CD14-positive monocyte (primary cell): ENCODE measurements at regions not wholly inside any gene's neighbourhood (a gene's known extent, or its start where the extent isn't known, plus 50 kb on each side); places are given as distances from the start of the nearest gene placed in this dataset.

ENCODE experiments used
- DNase-seq, 3 donors: peaks; one replicate each; pipeline ENCODE4 v3.0.0-alpha.2; 2011 to 2022
- H2AFZ ChIP-seq: 2 replicates; pipeline ENCODE4 v1.6.0; 2012; ENCODE audit warnings: mild to moderate bottlenecking, low read depth, low read length, inconsistent platforms; ENCODE audit not compliant: insufficient read depth, poor library complexity, severe bottlenecking
- H3K27ac ChIP-seq, 2 donors: 1 replicate in 1 of 2; 2 replicates in 1 of 2; pipeline ENCODE4 v1.5.1; 2012 to 2013; ENCODE audit warnings: low read length in 2 of 2, control low read depth in 1 of 2, inconsistent platforms in 1 of 2, low read depth in 1 of 2, mild to moderate bottlenecking in 1 of 2
- H3K27me3 ChIP-seq, 2 donors: one replicate each; pipeline versions ENCODE4 v1.6.0 to v1.6.1; 2011 to 2013; ENCODE audit warnings: low read length in 2 of 2; ENCODE audit not compliant: control insufficient read depth in 2 of 2, insufficient read depth in 2 of 2
- H3K36me3 ChIP-seq, 2 donors: replicated peaks in 1 of 2; 1 replicate in 1 of 2; 2 replicates in 1 of 2; pipeline versions ENCODE4 v1.5.1 to v1.6.1; 2012 to 2013; ENCODE audit warnings: low read length in 2 of 2, control low read depth in 1 of 2, inconsistent platforms in 1 of 2, mild to moderate bottlenecking in 1 of 2; ENCODE audit not compliant: insufficient read depth in 2 of 2, control insufficient read depth in 1 of 2
- H3K4me1 ChIP-seq, 2 donors: 1 replicate in 1 of 2; 2 replicates in 1 of 2; pipeline versions ENCODE4 v1.5.1 to v1.6.1; 2012 to 2013; ENCODE audit warnings: low read length in 2 of 2, control low read depth in 1 of 2, inconsistent platforms in 1 of 2, mild to moderate bottlenecking in 1 of 2, moderate library complexity in 1 of 2; ENCODE audit not compliant: insufficient read depth in 2 of 2, control insufficient read depth in 1 of 2
- H3K4me2 ChIP-seq: replicated peaks from 2 replicates; pipeline ENCODE3; 2012; ENCODE audit warnings: low read length, moderate library complexity, mild to moderate bottlenecking; ENCODE audit not compliant: poor library complexity, severe bottlenecking; ENCODE audit errors: extremely low read depth
- H3K4me3 ChIP-seq, 3 experiments: fragments of 200-600 bp in 1 of 3; sonication (generic) in 1 of 3; replicated peaks in 1 of 3; 1 replicate in 2 of 3; 2 replicates in 1 of 3; pipeline ENCODE4 v1.5.1; 2011 to 2013; ENCODE audit warnings: low read length in 3 of 3, mild to moderate bottlenecking in 3 of 3, control low read depth in 2 of 3, low read depth in 2 of 3, inconsistent platforms in 1 of 3, moderate library complexity in 1 of 3
- H3K79me2 ChIP-seq: 2 replicates; pipeline ENCODE4 v1.6.0; 2012; ENCODE audit warnings: mild to moderate bottlenecking, control low read depth, inconsistent platforms, low read length, moderate library complexity; ENCODE audit not compliant: insufficient read depth
- H3K9ac ChIP-seq: 2 replicates; pipeline ENCODE4 v1.6.0; 2017; ENCODE audit warnings: low read length, mild to moderate bottlenecking; ENCODE audit not compliant: insufficient read depth, poor library complexity, severe bottlenecking
- H3K9me3 ChIP-seq, 2 donors: replicated peaks in 1 of 2; 1 replicate in 1 of 2; 2 replicates in 1 of 2; pipeline versions ENCODE4 v1.5.1 to v1.6.1; 2012 to 2013; ENCODE audit warnings: low read length in 2 of 2, control low read depth in 1 of 2; ENCODE audit not compliant: control insufficient read depth in 1 of 2, insufficient read depth in 1 of 2
- H4K20me1 ChIP-seq: 2 replicates; pipeline ENCODE4 v1.6.0; 2012; ENCODE audit warnings: mild to moderate bottlenecking, low read length, control low read depth, moderate library complexity; ENCODE audit not compliant: insufficient read depth
- H3K27ac Mint-ChIP-seq, 7 donors: one replicate each; pipeline ENCODE4 v1.8.0; 2020; ENCODE audit warnings: mild to moderate bottlenecking in 7 of 7, mixed read lengths in 7 of 7, moderate library complexity in 6 of 7, inconsistent platforms in 2 of 7
- H3K27me3 Mint-ChIP-seq, 3 donors: one replicate each; pipeline ENCODE4 v1.8.0; 2021 to 2022; ENCODE audit warnings: low read depth in 3 of 3, mild to moderate bottlenecking in 3 of 3, mixed read lengths in 3 of 3, moderate library complexity in 3 of 3, inconsistent platforms in 1 of 3
- H3K36me3 Mint-ChIP-seq, 2 donors: one replicate each; pipeline ENCODE4 v1.8.0; 2020; ENCODE audit warnings: mixed read lengths in 2 of 2, inconsistent platforms in 1 of 2, mild to moderate bottlenecking in 1 of 2
- H3K4me1 Mint-ChIP-seq: one replicate; pipeline ENCODE4 v1.8.0; 2020; ENCODE audit warnings: mild to moderate bottlenecking, mixed read lengths
- H3K4me3 Mint-ChIP-seq, 2 donors: one replicate each; pipeline ENCODE4 v1.8.0; 2020; ENCODE audit warnings: mild to moderate bottlenecking in 2 of 2, mixed read lengths in 2 of 2, moderate library complexity in 1 of 2
- H3K9me3 Mint-ChIP-seq, 7 donors: one replicate each; pipeline ENCODE4 v1.8.0; 2020 to 2022; ENCODE audit warnings: mixed read lengths in 7 of 7, mild to moderate bottlenecking in 6 of 7, moderate library complexity in 6 of 7, inconsistent platforms in 2 of 7
- WGBS: methylation state at CpG from one replicate; pipeline ENCODE4 v1.1.5; 2013; ENCODE audit warnings: missing lambda C conversion rate; ENCODE audit not compliant: insufficient coverage; 5-methylcytosine and 5-hydroxymethylcytosine counted together
- intact Hi-C, 2 donors: fragments of 100-400 bp; cut with micrococcal nuclease; formaldehyde crosslinking; loops; one replicate each; pipeline versions ENCODE4 v1.15.0 to v1.15.1; 2023
- TF ChIP-seq, protein P1 (sequence below): fragments of 200-600 bp; IDR thresholded peaks from one replicate; pipeline ENCODE4 v1.8.0; 2022; ENCODE audit warnings: antibody characterized with exemption, mild to moderate bottlenecking

- DNase-seq, result no peak
- no peak overlapping the region for H3K4me3 ChIP-seq
- peaks cover 0 to 1% (median 0%) of the 10 kb centered on the region in 3 donors for H3K27me3 Mint-ChIP-seq
- H3K4me1 Mint-ChIP-seq, result peaks cover 3% of the 10 kb centered on the region
- no peak overlapping the region for H2AFZ ChIP-seq
- H3K27ac Mint-ChIP-seq, result no peak overlapping the region
- no peaks in the 10 kb centered on the region for H3K27me3 ChIP-seq
- H3K4me3 Mint-ChIP-seq, result no peak overlapping the region
- H3K9me3 ChIP-seq, result no peaks in the 10 kb centered on the region
- no peaks in the 10 kb centered on the region for H3K79me2 ChIP-seq
- peaks cover 0 to 3% (median 0%) of the 10 kb centered on the region in 7 donors for H3K9me3 Mint-ChIP-seq
- TF ChIP-seq, protein P1, sequence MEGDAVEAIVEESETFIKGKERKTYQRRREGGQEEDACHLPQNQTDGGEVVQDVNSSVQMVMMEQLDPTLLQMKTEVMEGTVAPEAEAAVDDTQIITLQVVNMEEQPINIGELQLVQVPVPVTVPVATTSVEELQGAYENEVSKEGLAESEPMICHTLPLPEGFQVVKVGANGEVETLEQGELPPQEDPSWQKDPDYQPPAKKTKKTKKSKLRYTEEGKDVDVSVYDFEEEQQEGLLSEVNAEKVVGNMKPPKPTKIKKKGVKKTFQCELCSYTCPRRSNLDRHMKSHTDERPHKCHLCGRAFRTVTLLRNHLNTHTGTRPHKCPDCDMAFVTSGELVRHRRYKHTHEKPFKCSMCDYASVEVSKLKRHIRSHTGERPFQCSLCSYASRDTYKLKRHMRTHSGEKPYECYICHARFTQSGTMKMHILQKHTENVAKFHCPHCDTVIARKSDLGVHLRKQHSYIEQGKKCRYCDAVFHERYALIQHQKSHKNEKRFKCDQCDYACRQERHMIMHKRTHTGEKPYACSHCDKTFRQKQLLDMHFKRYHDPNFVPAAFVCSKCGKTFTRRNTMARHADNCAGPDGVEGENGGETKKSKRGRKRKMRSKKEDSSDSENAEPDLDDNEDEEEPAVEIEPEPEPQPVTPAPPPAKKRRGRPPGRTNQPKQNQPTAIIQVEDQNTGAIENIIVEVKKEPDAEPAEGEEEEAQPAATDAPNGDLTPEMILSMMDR, result no peak
- no peak overlapping the region for H3K27ac ChIP-seq
- H3K36me3 ChIP-seq, result no peaks in the 10 kb centered on the region
- H3K36me3 Mint-ChIP-seq, result no peaks in the 10 kb centered on the region
- intact Hi-C loops, result no loop called here
- no peaks in the 10 kb centered on the region for H4K20me1 ChIP-seq
- H3K4me2 ChIP-seq, result no peak overlapping the region
- H3K9ac ChIP-seq, result no peak overlapping the region
- WGBS, result no CpG with 5 or more reads among the region's 2 CpGs
- H3K4me1 ChIP-seq, result no peaks in the 10 kb centered on the region
Measured at GRCh38 chr5:52710972-52711596, 76.6 kb upstream of the ITGA1 start.

- Mint-ChIP-seq H3K4me1 (peaks cover 3% of the 10 kb centered on the region), H3K27ac (no peak overlapping the region), H3K36me3 (no peaks in the 10 kb centered on the region), H3K4me3 (no peak overlapping the region), H3K27me3 (no peaks in the 10 kb centered on the region), H3K9me3 (peaks cover 2 to 14% (median 5%) of the 10 kb centered on the region in 7 donors)
- no peak overlapping the region for H3K9ac ChIP-seq
- no peak for DNase-seq
- no peaks in the 10 kb centered on the region for H3K4me1 ChIP-seq
- intact Hi-C loops, result no loop called here
- no peak overlapping the region for H3K4me3 ChIP-seq
- H3K27ac ChIP-seq, result no peak overlapping the region
- H4K20me1 ChIP-seq, result no peaks in the 10 kb centered on the region
- no peaks in the 10 kb centered on the region for H3K79me2 ChIP-seq
- no peaks in the 10 kb centered on the region for H3K27me3 ChIP-seq
- peaks cover 0 to 3% of the 10 kb centered on the region in 2 donors for H3K9me3 ChIP-seq
- no peaks in the 10 kb centered on the region for H3K36me3 ChIP-seq
- TF ChIP-seq, protein P1, result no peak
- no CpG with 5 or more reads among the region's 2 CpGs for WGBS
- H3K4me2 ChIP-seq, result no peak overlapping the region
- no peak overlapping the region for H2AFZ ChIP-seq
Measured at GRCh38 chr5:52712354-52712753, 75.4 kb upstream of the ITGA1 start.
